WI38 (cell line): ENCODE measurements at regions not wholly inside any gene's neighbourhood (a gene's known extent, or its start where the extent isn't known, plus 50 kb on each side); places are given as distances from the start of the nearest gene placed in this dataset.

ENCODE experiments used
- H3K4me3 ChIP-seq: 2 replicates; pipeline ENCODE4 v1.5.1; 2011; ENCODE audit warnings: low read depth, mild to moderate bottlenecking, control low read depth, low read length
- CTCF ChIP-seq: IDR thresholded peaks from 2 replicates; pipeline ENCODE4 v1.5.1; 2012; ENCODE audit warnings: low read depth, mild to moderate bottlenecking, control low read depth, low read length

- TF ChIP-seq CTCF = no peak
- H3K4me3 ChIP-seq = no peak overlapping the region
Observed at GRCh38 chr1:168421399-168422004, 122.3 kb downstream of the XCL2 start.

GRCh38 chr1:168420177-168420576 is 123.6 kb downstream of the XCL2 start:
- no peak overlapping the region for H3K4me3 ChIP-seq
- TF ChIP-seq CTCF = no peak

GRCh38 chr1:168419736-168420135 is 124.1 kb downstream of the XCL2 start:
- no peak overlapping the region for H3K4me3 ChIP-seq
- no peak for TF ChIP-seq CTCF

GRCh38 chr1:168416220-168416619 is 127.6 kb downstream of the XCL2 start:
- no peak for TF ChIP-seq CTCF
- no peak overlapping the region for H3K4me3 ChIP-seq

- TF ChIP-seq CTCF = no peak
- H3K4me3 ChIP-seq = no peak overlapping the region
Observed at GRCh38 chr1:168414914-168415313, 128.9 kb downstream of the XCL2 start.

GRCh38 chr1:168410464-168410863 is 129.8 kb downstream of the TBX19 start:
- no peak for TF ChIP-seq CTCF

GRCh38 chr1:168408884-168409283 is 128.2 kb downstream of the TBX19 start:
- no peak overlapping the region for H3K4me3 ChIP-seq
- TF ChIP-seq CTCF = no peak

More at GRCh38 chr1:168410464-168410863, 129.8 kb downstream of the TBX19 start:
- H3K4me3 ChIP-seq = no peak overlapping the region
